ENCODE measurements at regions not wholly inside any gene's neighbourhood (a gene's known extent, or its start where the extent isn't known, plus 50 kb on each side); places are given as distances from the start of the nearest gene placed in this dataset.

DNA sequence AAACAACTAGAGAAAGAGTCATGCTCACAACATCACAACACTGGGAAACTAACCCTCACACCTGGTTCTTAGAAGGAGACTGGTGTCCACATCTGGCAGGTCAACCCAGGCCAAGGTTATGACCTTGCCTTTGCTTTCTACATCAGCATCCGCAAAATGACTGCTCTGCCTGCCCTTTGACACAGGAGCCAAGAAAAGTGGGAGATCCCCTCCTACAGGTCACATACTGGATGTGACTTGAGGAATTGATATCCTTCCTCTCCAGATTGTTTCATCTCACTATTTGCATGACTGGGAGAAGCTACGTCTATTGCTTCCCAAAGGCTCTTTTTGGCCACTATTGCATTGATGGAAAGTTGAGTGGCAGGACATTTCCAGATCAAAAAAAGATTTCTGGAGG, 115.5 kb downstream of the MIS18A start:
- no peaks in the 10 kb centered on the region for H3K27me3 ChIP-seq (ENCODE audit: control insufficient read depth, extremely low read depth, insufficient read depth, low read length)
- H3K9ac ChIP-seq (ENCODE audit: control insufficient read depth, extremely low read depth, insufficient read depth, low read length) = no peak overlapping the region
- no peak overlapping the region for H3K4me2 ChIP-seq (ENCODE audit: control insufficient read depth, extremely low read depth, insufficient read depth, low read depth, low read length)
- H3K27ac ChIP-seq (ENCODE audit: control insufficient read depth, insufficient read depth, low read length) = no peak overlapping the region
- no peaks in the 10 kb centered on the region for H3K79me2 ChIP-seq (ENCODE audit: control insufficient read depth, insufficient read depth, low read length)
- dilution Hi-C loops (cut with MboI; ENCODE audit: extremely low pct_ligation_motif_present, low sequenced_read_pairs) = no loop called here
- H2AFZ ChIP-seq (ENCODE audit: control insufficient read depth, low read length) = no peak overlapping the region
- H3K9me1 ChIP-seq (ENCODE audit: control insufficient read depth, extremely low read depth, insufficient read depth, low read length) = no peaks in the 10 kb centered on the region
- no peaks in the 10 kb centered on the region for H4K20me1 ChIP-seq (ENCODE audit: control insufficient read depth, extremely low read depth, insufficient read depth, low read length)
- TF ChIP-seq EZH2 (IDR thresholded peaks at IDR 0.05; ENCODE audit: low read length) = no peak
- TF ChIP-seq CTCF (optimal IDR thresholded peaks at IDR 0.05 in 1 of 3, IDR thresholded peaks at IDR 0.05 in 1 of 3, conservative IDR thresholded peaks at IDR 0.05 in 1 of 3; ENCODE audit: extremely low read depth in 1 of 3, insufficient read depth in 2 of 3, low read length in 3 of 3) = no peak
- H3K36me3 ChIP-seq (ENCODE audit: control insufficient read depth in 2 of 2, extremely low read depth in 1 of 2, insufficient read depth in 2 of 2, low read length in 2 of 2) = no peaks in the 10 kb centered on the region
- no peaks in the 10 kb centered on the region for H3K9me3 ChIP-seq (ENCODE audit: control insufficient read depth, low read depth, low read length)
- no peak overlapping the region for H3K4me3 ChIP-seq (ENCODE audit: control insufficient read depth in 2 of 3, extremely low read depth in 1 of 3, insufficient read depth in 2 of 3, low read depth in 1 of 3, low read length in 3 of 3)
- no peak for FAIRE-seq
- H3K4me1 ChIP-seq (ENCODE audit: control insufficient read depth, extremely low read depth, insufficient read depth, low read length) = no peaks in the 10 kb centered on the region
- no peak for DNase-seq (ENCODE audit: low read depth, low spot score)

DNA sequence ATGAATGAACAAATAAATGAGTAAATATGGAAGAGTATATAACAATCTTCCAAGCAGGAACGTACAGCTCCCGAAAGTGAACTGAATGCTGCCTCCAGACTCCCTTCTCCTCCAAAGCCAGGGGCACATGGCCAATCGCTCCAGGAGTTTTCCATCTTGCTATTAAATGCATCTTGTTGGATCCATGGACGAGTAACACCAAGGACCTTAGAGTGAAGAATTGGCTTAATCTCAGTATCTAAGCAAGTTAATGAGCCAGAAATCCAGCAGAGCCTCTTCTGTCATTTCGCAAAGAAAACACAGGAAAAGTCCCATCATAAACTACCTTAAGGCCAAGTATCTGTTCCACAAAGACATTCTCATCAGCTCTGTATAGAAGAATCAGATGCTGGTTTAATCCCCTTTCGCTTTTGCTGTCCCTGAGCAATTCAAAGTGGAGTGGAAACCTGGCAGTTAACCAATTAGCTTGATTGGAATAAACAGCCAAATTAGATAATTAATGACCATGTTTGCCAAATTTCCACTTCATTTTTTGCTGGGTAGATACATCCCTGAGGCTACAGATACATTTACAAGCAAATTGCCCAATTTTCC, 116.0 kb downstream of the MIS18A start:
- Histone ChIP-seq H3K27me3 (ENCODE audit: control insufficient read depth, extremely low read depth, insufficient read depth, low read length) (no peaks in the 10 kb centered on the region), H3K27ac (ENCODE audit: control insufficient read depth, insufficient read depth, low read length) (no peak overlapping the region), H3K4me3 (ENCODE audit: control insufficient read depth in 2 of 3, extremely low read depth in 1 of 3, insufficient read depth in 2 of 3, low read depth in 1 of 3, low read length in 3 of 3) (no peak overlapping the region), H3K79me2 (ENCODE audit: control insufficient read depth, insufficient read depth, low read length) (no peaks in the 10 kb centered on the region), H3K9ac (ENCODE audit: control insufficient read depth, extremely low read depth, insufficient read depth, low read length) (no peak overlapping the region), H3K4me2 (ENCODE audit: control insufficient read depth, extremely low read depth, insufficient read depth, low read depth, low read length) (no peak overlapping the region), H4K20me1 (ENCODE audit: control insufficient read depth, extremely low read depth, insufficient read depth, low read length) (no peaks in the 10 kb centered on the region), H3K4me1 (ENCODE audit: control insufficient read depth, extremely low read depth, insufficient read depth, low read length) (no peaks in the 10 kb centered on the region), H3K9me3 (ENCODE audit: control insufficient read depth, low read depth, low read length) (no peaks in the 10 kb centered on the region), H3K9me1 (ENCODE audit: control insufficient read depth, extremely low read depth, insufficient read depth, low read length) (no peaks in the 10 kb centered on the region), H2AFZ (ENCODE audit: control insufficient read depth, low read length) (no peak overlapping the region), H3K36me3 (ENCODE audit: control insufficient read depth in 2 of 2, extremely low read depth in 1 of 2, insufficient read depth in 2 of 2, low read length in 2 of 2) (no peaks in the 10 kb centered on the region)
- DNase-seq (ENCODE audit: low read depth, low spot score) (no peak), FAIRE-seq (no peak)
- TF ChIP-seq EZH2 (IDR thresholded peaks at IDR 0.05; ENCODE audit: low read length) = no peak
- no peak for TF ChIP-seq CTCF (optimal IDR thresholded peaks at IDR 0.05 in 1 of 3, IDR thresholded peaks at IDR 0.05 in 1 of 3, conservative IDR thresholded peaks at IDR 0.05 in 1 of 3; ENCODE audit: extremely low read depth in 1 of 3, insufficient read depth in 2 of 3, low read length in 3 of 3)
- dilution Hi-C loops (cut with MboI; ENCODE audit: extremely low pct_ligation_motif_present, low sequenced_read_pairs) = no loop called here

All from keratinocyte (primary cell).